HG03039 (cell line): ENCODE measurements at regions not wholly inside any gene's neighbourhood (a gene's known extent, or its start where the extent isn't known, plus 50 kb on each side); places are given as distances from the start of the nearest gene placed in this dataset.

ENCODE experiments used
- ATAC-seq: cut with Tn5 transposase; IDR thresholded peaks from one replicate; pipeline ENCODE4 v1.9.1; 2021; ENCODE audit warnings: mild to moderate bottlenecking, moderate library complexity; ENCODE audit not compliant: unreplicated experiment

DNA sequence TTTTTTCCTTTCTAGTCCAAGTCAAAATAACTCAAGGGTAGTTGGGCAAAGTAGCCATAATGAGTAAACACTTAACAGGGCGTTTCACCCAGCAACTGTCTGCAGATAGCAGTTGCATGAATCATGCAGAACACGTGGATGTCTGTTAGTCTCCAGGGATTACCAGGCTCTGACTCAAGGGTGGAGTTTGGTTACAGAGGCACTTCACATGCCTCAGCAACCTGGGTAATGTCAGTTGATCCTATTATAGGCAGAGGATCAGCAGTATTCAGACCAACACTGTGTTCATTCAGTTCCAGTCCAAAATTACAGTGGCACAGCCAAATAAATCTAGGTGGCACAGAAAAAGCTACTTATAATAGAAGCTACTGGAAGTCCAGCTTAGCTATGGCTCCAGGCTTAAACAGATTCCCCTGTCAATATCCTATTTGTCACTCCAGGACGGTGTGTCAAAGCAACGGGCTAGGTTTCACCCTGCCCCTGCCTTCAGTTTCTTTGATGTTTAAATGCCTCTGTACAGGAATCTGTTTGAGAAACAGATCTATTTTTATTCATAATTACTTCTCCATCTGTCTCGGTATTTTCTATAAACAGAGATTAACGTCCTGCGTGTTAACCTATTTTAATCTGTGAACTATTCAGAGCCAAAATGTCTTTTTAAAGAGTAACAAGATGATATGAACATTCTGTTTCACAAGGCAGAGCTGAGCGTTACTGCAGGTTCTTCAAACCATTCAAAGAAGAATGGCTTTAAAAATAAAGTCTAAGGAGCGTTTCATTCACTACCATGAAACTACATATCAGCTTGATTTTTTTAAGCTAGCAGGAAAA lies 162.6 kb upstream of the AKR1E2 start:
- ATAC-seq: peak; percentile 70

GRCh38 chr10:4662576-4663161 lies 163.3 kb upstream of the AKR1E2 start:
- no peak for ATAC-seq

GRCh38 chr10:4661511-4662255 lies 164.3 kb upstream of the AKR1E2 start:
- no peak for ATAC-seq

DNA sequence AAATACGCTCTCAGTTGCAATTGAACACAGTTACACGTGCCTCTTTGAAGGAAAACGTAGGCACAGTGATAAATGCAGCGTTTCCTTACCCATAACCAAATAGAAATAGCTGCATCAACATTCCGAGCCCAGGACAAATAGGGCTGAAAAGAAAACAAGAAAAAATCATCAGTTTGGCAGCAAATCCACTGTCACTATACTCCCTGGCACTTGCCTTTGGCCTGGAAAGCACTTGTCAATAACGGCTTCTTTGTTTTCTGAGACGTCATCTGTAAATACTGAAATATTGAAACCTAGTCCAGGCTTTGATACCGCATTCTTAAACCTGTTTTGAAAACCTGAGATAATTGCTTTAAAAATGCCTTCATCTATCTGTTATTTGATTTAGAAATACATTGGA lies 167.2 kb upstream of the AKR1E2 start:
- no peak for ATAC-seq

GRCh38 chr10:4656576-4657194 lies 169.3 kb upstream of the AKR1E2 start:
- ATAC-seq: no peak

DNA sequence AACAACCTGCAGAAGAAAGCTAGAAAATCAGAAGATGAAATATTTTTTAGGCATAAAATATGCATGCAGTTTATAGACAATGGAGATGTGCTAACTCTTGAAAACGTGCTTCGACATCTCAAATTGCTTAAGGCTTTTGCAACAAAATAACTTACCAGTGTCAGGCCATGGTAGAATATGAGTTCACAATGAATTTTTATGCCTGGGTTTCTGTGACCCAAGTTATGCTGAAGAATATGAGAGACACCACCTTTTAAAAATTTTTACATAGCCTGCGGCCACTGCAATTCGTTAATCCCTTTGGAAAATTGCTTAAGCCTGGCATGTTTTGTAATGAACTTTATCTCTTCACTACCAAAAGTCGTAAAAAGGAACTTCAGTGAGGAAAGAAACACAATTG lies 170.1 kb upstream of the AKR1E2 start:
- ATAC-seq: no peak

DNA sequence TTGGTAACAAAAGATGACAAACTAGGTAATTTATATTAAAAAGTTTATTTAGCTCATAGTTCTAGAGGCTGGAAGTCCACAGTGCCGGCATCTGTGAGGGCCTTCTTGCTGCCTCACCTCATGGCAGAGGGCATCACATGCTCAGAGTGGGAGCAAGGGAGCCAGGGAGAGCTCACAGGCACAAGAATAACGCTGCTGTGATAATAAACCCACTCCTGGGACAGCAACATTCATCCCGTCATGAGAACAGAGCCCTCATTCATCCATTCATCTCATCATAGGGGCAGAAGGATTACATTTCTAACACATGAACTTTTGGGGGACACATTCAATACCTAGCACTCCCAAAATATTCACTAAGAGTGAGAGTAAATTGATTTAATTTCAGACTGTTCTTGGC lies 170.6 kb upstream of the AKR1E2 start:
- ATAC-seq: no peak

GRCh38 chr10:4654496-4654895 lies 171.5 kb upstream of the AKR1E2 start:
- no peak for ATAC-seq

- ATAC-seq: no peak
Observed at GRCh38 chr10:4653160-4653559, 172.8 kb upstream of the AKR1E2 start.

- no peak for ATAC-seq
Observed at GRCh38 chr10:4652111-4653010, 173.6 kb upstream of the AKR1E2 start.

GRCh38 chr10:4651404-4652037 lies 174.5 kb upstream of the AKR1E2 start:
- ATAC-seq: no peak

DNA sequence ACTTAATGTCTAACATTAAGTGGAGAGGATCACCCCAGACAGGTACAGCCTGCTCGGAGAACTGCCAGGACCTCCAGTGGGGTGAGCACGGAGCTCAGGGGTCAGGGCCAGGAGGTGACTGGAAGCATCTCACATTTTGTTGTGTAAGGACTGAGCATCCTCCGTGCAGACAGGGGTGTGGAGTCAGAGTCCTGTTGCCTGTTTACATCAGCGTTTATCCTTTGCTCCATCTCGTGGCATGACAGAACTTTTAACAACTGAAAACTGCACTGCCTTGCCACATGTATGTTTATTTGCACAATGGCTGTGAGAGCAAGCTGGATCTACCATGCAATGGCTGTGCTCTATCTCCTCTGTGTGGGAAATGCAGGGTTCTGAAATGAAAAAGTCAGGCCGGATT lies 175.4 kb upstream of the AKR1E2 start:
- no peak for ATAC-seq

DNA sequence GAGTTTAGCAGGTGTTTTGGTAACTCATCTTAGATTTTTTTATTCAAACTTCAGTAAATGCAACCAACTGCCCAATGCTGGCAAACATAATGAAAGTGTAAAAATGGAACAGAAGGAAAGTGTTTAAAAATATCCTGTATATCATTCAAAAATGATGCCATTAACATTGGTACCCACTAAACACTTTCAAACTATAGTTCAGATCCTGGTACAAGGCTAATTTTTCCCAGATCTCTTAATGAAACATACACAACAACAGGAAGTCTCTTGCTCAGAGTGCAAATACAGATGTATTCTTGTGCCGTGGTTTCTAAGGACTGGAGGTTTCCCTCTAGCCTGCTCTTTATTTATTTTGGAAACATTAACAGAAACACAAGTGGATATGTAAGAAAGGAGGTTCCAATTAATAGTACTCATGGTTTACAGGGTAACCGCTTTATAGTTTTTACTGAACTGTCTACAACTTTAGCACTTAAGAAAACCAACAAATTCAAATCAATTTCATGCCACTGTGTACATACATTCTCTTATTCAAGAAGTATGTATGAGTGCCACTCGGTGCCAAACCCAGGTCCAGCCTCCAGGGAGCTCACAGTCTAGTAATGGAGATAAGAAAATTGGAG lies 176.0 kb upstream of the AKR1E2 start:
- no peak for ATAC-seq

GRCh38 chr10:4649471-4649870 lies 176.5 kb upstream of the AKR1E2 start:
- ATAC-seq: no peak

- ATAC-seq: no peak
Observed at GRCh38 chr10:4648999-4649398, 177.0 kb upstream of the AKR1E2 start.

- ATAC-seq: no peak
Observed at GRCh38 chr10:4647109-4647785, 178.8 kb upstream of the AKR1E2 start.

DNA sequence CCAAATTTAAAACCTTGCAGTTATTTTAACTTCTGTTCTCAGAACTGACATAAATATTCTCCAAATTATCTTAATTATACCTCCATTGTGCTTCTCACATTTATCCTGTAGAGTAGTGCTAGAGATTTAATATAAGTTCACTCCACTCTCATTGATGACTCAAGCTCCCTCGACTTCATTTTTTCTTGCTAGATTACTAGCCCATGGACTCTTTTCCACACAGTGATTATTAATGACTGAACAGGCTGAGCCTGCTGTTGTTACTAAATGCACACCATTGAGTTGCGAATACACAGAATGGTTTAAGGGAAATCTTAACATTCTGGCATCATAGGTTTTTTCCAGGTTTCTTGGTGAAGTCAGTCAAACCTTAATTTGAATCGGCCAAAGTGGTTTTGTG lies 179.5 kb upstream of the AKR1E2 start:
- no peak for ATAC-seq

GRCh38 chr10:4645836-4646235 lies 180.2 kb upstream of the AKR1E2 start:
- no peak for ATAC-seq

GRCh38 chr10:4643471-4643870 lies 182.5 kb upstream of the AKR1E2 start:
- ATAC-seq: no peak
